HG02970 (cell line): ENCODE measurements at regions not wholly inside any gene's neighbourhood (a gene's known extent, or its start where the extent isn't known, plus 50 kb on each side); places are given as distances from the start of the nearest gene placed in this dataset.
"Not testable (repeated sequence)": the region's sequence is repeated elsewhere in the genome, so short reads cannot be mapped to it uniquely, and the experiment has no call there.

Experiments
- ATAC-seq: cut with Tn5 transposase; IDR thresholded peaks from one replicate; pipeline ENCODE4 v1.9.1; 2021; ENCODE audit warnings: mild to moderate bottlenecking, moderate library complexity, moderate number of reproducible peaks; ENCODE audit not compliant: unreplicated experiment, low FRiP score

DNA sequence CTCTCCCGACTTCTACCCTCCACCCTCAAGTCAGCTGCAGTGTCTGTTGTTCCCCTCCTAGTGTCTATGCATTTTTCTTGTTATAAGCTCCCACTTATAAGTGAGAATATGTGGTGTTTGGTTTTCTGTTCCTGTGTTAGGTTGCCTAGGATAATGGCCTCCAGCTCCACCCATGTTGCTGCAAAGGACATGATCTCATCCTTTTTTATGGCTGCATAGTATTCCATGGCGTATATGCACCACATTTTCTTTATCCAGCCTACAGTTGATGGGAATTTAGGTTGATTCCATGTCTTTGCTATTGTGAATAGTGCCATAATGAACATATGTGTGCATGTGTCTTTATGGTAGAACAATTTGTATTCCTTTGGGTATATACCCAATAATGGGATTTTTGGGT lies 80.7 kb downstream of the SPTSSA start:
- ATAC-seq: not testable (repeated sequence)

DNA sequence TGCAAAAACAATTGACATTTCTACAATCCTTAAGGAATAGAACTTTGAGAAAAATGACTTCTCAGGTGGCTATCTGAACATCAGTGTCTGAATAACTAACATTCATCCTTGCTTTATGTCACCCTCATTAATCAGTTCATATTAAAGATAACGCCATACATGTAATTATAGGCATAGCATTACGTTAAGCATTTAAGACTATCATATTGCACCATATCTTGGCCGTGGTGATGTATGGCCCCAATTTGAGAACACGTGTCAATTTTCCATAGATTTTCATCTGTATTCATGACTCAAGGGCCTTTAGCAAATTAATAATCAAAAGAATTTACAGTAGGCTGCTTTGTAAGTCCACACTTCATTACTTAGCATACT lies 81.6 kb downstream of the SPTSSA start:
- ATAC-seq: no peak

GRCh38 chr14:34379816-34380470 lies 82.1 kb downstream of the SPTSSA start:
- ATAC-seq: no peak

DNA sequence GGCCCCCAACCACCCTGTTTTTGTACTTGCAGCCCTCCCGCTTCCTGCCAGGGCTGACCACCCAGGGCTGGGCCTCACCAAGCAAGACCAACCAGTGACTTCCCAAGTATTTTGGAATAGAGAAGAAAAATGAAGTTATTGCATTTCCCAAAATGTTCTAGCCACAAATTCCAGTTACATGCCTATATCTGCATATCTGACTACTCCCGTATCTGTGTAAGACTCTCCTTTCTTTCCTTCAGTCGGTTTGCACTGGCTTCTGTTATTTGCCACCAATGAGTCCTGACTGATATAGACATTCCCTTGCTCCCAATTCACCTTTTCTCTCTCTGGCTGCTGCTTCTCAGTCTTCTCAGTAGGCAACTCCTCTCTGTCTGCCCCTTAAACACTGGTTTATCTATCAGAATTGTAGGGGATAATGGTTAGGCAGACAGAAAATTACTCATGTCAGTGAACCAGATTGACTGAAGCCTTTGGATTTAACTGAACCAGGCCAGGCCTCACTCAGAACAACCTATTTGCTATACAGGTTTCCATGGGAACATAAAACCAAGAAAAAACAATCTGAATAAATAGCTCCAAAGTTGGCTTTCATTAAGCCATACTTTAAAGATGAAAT lies 85.3 kb downstream of the SPTSSA start:
- ATAC-seq: no peak

DNA sequence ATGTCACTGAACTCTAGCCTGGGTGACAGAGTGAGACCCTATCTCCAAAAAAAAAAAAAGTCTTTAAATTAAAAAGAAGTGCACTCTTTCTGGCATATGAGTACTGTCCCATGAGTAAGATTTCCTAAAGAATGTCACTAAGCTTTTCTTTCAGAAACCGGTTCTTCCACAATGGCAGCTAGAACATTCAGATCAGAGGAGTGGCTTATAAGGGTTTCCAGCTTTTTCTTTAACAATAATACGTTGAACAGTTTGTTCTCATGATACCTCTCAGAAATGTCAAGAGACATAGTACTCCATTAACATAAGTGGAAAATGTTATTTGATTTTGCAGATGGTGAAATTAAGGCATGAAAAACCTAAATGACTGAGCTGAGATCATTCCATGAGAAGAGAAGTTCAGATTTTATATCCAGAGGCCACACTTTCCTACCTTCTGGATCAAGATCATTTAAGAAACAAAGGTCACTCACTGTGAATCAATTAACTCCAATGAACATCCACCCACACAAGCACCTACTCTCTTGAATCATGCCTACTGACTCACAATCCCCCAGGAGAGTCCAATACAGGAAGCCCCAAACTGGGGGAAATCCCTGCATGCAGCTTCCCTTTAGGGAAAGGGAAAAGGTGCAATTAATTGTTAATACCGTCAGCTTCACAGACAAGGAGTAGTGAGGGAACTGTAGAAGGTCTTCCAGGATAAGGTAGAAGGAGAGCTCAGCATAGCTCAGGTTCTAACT lies 86.9 kb downstream of the SPTSSA start:
- ATAC-seq: no peak

DNA sequence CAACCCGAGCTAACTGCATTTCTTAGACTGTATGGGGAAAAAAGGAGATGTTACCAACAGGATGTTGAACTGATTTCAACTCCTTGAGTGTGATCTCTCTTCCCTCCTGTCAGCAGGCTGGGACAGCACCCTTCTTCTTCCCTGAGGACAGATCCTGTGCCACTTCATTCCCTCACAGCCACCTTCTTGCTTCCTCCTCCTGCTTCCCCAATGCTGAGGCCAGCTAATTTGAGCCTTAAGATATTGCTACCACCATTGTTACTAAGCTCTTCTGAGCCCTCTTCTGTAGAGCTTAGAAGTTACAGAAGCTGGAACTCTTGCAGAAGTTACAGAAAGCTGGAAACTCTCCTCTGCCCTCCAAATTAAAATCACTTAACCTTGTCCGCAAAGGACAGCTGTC lies 88.8 kb downstream of the SPTSSA start:
- no peak for ATAC-seq

DNA sequence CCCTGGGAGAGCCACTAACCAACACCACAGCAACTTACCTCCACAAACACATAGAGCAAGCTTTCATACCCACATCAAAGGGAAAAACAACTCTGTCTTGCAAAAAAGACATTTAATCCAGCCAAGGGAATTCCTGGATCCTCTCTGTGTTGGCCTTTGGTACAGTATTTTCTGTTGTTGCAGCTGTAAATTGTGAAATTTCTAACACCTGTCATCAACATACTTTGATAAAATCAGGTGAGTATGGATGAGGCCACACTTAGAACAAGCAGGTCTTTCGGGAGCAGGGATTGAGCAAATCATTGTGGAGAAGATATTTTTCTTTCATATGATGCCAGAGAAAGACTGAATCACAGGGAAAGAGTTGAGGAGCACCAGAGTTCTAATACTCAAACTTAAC lies 89.3 kb downstream of the SPTSSA start:
- ATAC-seq: no peak

- no peak for ATAC-seq
Measured at GRCh38 chr14:34369648-34370030, 92.4 kb downstream of the SPTSSA start.

DNA sequence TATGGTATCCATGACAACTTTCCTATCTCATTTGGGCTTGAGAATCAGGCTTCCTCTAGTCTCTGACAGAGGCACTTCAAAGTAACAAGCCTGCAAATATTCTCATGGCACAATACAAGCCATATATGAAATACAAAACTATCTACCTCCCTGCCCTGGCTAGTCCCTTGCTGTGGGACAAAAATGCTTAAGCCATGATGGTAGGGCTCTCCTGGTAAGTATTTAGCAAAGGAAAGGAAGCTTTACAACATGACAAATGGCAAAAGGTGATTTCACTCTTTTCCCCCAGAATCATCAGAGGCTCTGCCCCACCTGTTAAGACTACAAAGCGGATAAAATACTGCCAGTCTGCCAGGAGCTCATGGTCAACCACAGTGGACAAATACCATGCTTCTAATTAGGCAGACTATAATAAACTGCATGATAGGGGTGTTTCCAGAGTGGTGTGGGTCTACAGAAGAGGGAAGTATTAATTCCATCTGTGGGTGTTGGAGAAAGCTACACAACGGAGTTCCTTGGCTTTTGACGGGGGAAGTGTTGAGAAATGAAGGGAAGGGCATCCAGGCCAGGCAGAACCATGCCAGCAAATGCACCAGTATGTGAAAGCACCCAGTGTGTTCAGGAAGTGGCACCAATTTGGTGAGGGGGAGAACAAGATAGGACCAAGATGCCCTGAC lies 92.9 kb downstream of the SPTSSA start:
- no peak for ATAC-seq

DNA sequence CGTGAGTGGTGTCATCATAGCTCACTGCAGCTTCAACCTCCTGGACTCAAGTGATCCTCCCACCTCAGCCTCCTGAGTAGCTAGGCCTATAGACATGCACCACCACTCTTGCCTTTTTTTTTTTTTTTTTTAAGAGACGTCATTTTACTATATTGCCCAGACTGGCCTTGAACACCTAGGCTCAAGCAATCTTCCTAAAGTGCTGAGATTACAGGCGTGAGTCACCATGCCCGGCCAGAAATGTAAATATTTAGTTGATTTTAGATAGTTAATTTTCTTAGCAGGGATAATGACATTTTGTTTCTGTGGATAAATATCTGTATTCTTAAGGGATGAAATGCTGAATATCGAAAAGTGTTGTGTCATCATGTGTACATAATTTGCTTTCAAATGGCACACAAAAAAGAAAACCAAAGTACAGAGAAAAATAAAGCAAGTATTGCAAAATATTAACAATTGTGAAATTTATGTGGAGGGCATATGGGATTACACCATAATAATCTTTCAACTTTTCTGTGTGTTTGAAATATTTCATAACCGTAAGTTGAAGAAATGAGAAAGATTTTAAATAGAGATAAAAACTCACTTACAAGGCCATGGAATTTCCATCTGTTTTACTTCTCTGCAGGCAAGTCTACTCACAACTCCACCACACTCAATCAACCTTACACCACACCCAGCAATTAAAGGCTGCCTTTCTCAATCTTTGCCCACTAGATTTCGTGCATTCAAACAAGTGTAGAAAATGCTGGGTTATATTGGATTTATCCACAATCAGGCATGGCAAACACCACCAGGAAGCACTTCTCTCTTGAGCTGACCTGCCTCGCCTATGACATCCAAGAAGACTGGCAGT lies 93.7 kb downstream of the SPTSSA start:
- no peak for ATAC-seq

DNA sequence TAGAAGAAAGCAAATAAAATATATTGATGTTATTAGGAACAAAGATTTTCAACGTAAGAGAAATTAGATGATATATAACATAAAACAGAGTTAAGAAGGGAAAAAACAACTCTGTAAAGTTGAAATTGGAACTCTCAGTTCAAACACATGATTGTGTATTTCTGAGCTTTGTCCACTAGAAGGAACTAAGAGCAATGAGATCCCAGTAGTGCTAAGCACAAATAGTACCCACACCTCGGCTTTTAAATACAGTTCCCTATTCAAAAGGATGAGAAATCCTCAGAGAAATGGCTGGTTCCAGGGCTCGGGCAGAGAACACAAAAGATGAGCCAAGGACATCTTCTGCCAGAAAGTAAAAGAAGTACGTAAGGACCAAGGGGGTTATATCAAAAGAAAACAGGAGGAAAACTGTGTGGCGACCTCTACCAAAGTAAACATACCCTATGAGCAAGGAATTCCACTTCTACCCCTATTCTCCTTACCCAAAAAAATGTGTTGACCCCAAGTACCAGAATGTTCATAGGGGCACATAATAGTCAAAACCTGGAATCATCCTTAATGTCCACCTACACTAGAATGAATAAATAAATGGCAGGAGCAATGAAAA lies 96.6 kb downstream of the SPTSSA start:
- ATAC-seq: no peak

- no peak for ATAC-seq
Measured at GRCh38 chr14:34364201-34364600, 97.8 kb downstream of the SPTSSA start.

DNA sequence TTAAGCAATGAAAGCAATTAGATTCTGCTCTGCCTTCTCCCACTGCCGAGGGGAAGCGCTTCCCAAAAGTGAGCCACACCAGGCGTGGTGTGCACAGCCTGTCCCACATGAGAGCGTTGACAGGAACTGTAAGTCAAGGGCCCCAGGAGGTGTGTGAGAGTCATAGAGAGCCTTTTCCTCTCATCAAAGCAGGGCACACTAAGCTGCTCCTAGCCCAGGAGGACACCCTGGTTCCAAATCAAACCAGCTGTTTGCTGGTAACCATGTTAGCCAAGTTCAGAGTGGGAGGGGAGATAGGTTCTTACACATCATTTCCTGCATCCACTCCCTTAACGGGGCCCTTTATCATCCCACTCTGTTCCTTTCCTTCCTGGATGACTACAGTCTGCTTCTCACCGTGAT lies 98.3 kb downstream of the SPTSSA start:
- ATAC-seq: no peak

GRCh38 chr14:34362641-34363251 lies 99.3 kb downstream of the SPTSSA start:
- ATAC-seq: no peak

DNA sequence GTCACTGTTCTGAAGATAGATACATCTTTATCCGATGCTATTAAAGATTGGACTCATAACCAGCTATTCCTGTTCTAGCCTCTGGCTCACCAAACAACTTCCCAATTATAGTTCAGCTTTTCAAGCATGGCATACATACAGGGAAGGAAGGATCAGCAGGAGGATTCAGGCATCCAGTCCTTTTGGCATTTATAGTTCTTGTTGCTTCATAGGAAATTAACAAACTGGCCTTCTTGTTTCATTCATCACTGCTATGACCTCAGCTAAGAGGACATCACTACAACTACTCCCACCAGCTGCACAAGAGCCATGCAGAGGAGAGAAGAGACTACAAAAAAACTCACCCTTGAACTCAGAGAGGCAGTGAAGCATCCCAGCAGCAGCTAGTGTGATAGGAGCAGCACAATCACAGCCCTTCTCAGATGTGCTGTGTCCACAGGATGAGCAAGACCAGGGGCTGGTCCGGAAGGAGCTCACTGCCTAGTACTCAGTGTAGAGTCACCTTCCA lies 100.5 kb downstream of the SPTSSA start:
- no peak for ATAC-seq

GRCh38 chr14:34359420-34360117 lies 102.5 kb downstream of the SPTSSA start:
- ATAC-seq: no peak

DNA sequence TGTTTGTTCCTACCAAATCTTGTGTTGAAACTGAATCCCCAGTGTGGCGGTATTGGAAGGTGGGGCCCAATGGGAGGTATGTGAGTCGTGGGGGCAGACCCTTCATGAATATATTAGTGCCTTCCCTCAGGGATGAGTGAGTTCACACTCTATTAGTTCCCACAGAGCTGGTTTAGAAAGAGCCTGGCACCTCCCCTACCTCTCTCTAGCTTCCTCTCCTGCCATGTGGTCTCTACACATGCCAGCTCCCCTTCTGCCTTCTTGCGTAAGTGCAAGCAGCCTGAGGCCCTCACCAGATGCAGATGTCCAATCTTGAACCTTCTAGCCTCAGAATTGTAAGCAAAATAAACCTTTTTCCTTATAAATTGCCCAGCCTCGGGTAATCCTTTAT lies 105.8 kb downstream of the SPTSSA start:
- ATAC-seq: no peak

DNA sequence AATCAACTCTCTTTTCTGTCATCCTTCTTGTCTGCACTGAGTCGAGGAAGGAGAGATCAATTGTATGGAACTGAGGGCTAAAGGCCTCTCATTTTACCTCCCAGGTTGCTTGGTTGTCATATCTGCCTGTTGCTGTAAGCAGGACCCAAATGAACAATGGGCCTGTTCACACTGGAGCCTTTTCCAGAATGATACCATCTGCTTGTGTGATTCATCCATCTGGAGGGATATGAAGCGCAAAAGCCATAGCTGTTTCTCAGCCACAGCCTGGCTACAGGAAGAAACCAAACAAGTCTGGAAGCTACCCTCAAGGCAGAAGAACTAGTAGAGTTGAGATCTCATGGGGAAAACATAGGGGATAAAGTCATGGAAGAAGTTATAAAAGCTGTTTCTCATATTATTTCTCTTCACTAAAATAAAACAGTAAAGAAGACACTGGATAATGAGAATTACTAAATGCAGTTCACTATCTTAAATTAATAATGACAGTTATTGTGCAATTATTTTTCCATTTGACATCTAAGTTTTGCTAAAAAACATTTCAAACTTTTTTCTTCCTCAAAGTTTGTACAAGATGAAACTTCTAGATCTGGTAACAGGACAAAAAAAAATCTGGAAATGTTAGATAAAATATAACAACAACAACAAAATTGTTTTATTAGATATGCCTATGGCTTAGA lies 106.3 kb downstream of the SPTSSA start:
- no peak for ATAC-seq
